ENCODE measurements at regions not wholly inside any gene's neighbourhood (a gene's known extent, or its start where the extent isn't known, plus 50 kb on each side); places are given as distances from the start of the nearest gene placed in this dataset.

GRCh38 chr2:35082072-35082471, 1273.5 kb upstream of the CRIM1 start:
- TF ChIP-seq CTCF (IDR thresholded peaks at IDR 0.05; ENCODE audit: low read depth, low read length) (no peak), EZH2phosphoT487 (IDR thresholded peaks at IDR 0.05; ENCODE audit: low read depth) (no peak)

All from OCI-LY3 (cell line).